ENCODE measurements at regions not wholly inside any gene's neighbourhood (a gene's known extent, or its start where the extent isn't known, plus 50 kb on each side); places are given as distances from the start of the nearest gene placed in this dataset.

- no peaks in the 10 kb centered on the region for H3K9me3 ChIP-seq (replicated peaks)
- DNase-seq (ENCODE audit: low read depth in 1 of 2, low spot score in 2 of 2), result no peak
- no peaks in the 10 kb centered on the region for H3K36me3 ChIP-seq
- H3K4me1 ChIP-seq (replicated peaks), result no peaks in the 10 kb centered on the region
- no peak overlapping the region for H3K27ac ChIP-seq
- H3K27me3 ChIP-seq (replicated peaks), result no peaks in the 10 kb centered on the region
- H3K4me3 ChIP-seq, result no peak overlapping the region
These were observed 1475.8 kb upstream of the TMEM132C start for GRCh38 chr12:126791122-126791521.

- H3K4me1 ChIP-seq (replicated peaks), result no peaks in the 10 kb centered on the region
- H3K27me3 ChIP-seq (replicated peaks), result no peaks in the 10 kb centered on the region
- no peak overlapping the region for H3K27ac ChIP-seq
- DNase-seq (ENCODE audit: low read depth in 1 of 2, low spot score in 2 of 2), result no peak
- H3K4me3 ChIP-seq, result no peak overlapping the region
- H3K9me3 ChIP-seq (replicated peaks), result no peaks in the 10 kb centered on the region
- no peaks in the 10 kb centered on the region for H3K36me3 ChIP-seq
These were observed 1474.6 kb upstream of the TMEM132C start for GRCh38 chr12:126792411-126792810.

- no peaks in the 10 kb centered on the region for H3K4me1 ChIP-seq (replicated peaks)
- H3K9me3 ChIP-seq (replicated peaks), result no peaks in the 10 kb centered on the region
- H3K4me3 ChIP-seq, result no peak overlapping the region
- no peak for DNase-seq (ENCODE audit: low read depth in 1 of 2, low spot score in 2 of 2)
- H3K36me3 ChIP-seq, result no peaks in the 10 kb centered on the region
- no peak overlapping the region for H3K27ac ChIP-seq
- H3K27me3 ChIP-seq (replicated peaks), result no peaks in the 10 kb centered on the region
These were observed 1469.4 kb upstream of the TMEM132C start for GRCh38 chr12:126797525-126797924.

- Histone ChIP-seq H3K9me3 (replicated peaks) (no peaks in the 10 kb centered on the region), H3K36me3 (no peaks in the 10 kb centered on the region), H3K4me3 (no peak overlapping the region)
These were observed 1468.5 kb upstream of the TMEM132C start for GRCh38 chr12:126798449-126798848.

GRCh38 chr12:126807312-126807865 lies 1459.6 kb upstream of the TMEM132C start:
- H3K4me1 ChIP-seq (replicated peaks), result no peaks in the 10 kb centered on the region
- H3K4me3 ChIP-seq, result no peak overlapping the region
- no peaks in the 10 kb centered on the region for H3K9me3 ChIP-seq (replicated peaks)
- H3K36me3 ChIP-seq, result no peaks in the 10 kb centered on the region
- DNase-seq (ENCODE audit: low read depth in 1 of 2, low spot score in 2 of 2), result no peak
- no peak overlapping the region for H3K27ac ChIP-seq
- no peaks in the 10 kb centered on the region for H3K27me3 ChIP-seq (replicated peaks)

More at GRCh38 chr12:126798449-126798848, 1468.5 kb upstream of the TMEM132C start:
- H3K4me1 ChIP-seq (replicated peaks), result no peaks in the 10 kb centered on the region
- H3K27me3 ChIP-seq (replicated peaks), result no peaks in the 10 kb centered on the region
- no peak overlapping the region for H3K27ac ChIP-seq
- DNase-seq (ENCODE audit: low read depth in 1 of 2, low spot score in 2 of 2), result no peak

GRCh38 chr12:126811391-126811790 lies 1455.6 kb upstream of the TMEM132C start:
- H3K27me3 ChIP-seq (replicated peaks), result no peaks in the 10 kb centered on the region
- no peak overlapping the region for H3K27ac ChIP-seq
- no peaks in the 10 kb centered on the region for H3K9me3 ChIP-seq (replicated peaks)
- no peak overlapping the region for H3K4me3 ChIP-seq
- H3K4me1 ChIP-seq (replicated peaks), result no peaks in the 10 kb centered on the region
- H3K36me3 ChIP-seq, result no peaks in the 10 kb centered on the region
- DNase-seq (ENCODE audit: low read depth in 1 of 2, low spot score in 2 of 2), result no peak

- Histone ChIP-seq H3K27ac (no peak overlapping the region), H3K27me3 (replicated peaks) (no peaks in the 10 kb centered on the region), H3K9me3 (replicated peaks) (peaks cover 3% of the 10 kb centered on the region), H3K4me1 (replicated peaks) (no peaks in the 10 kb centered on the region), H3K4me3 (no peak overlapping the region), H3K36me3 (no peaks in the 10 kb centered on the region)
- no peak for DNase-seq (ENCODE audit: low read depth in 1 of 2, low spot score in 2 of 2)
These were observed 1447.4 kb upstream of the TMEM132C start for GRCh38 chr12:126819554-126819953.

GRCh38 chr12:126830778-126831680 lies 1435.9 kb upstream of the TMEM132C start:
- no peaks in the 10 kb centered on the region for H3K4me1 ChIP-seq (replicated peaks)
- no peaks in the 10 kb centered on the region for H3K27me3 ChIP-seq (replicated peaks)
- H3K9me3 ChIP-seq (replicated peaks), result no peaks in the 10 kb centered on the region; the same call in 1 of the 2 replicates
- no peaks in the 10 kb centered on the region for H3K36me3 ChIP-seq
- no peak overlapping the region for H3K27ac ChIP-seq
- no peak overlapping the region for H3K4me3 ChIP-seq
- DNase-seq (ENCODE audit: low read depth in 1 of 2, low spot score in 2 of 2), result no peak

- Histone ChIP-seq H3K27ac (no peak overlapping the region), H3K4me3 (no peak overlapping the region), H3K4me1 (replicated peaks) (no peaks in the 10 kb centered on the region), H3K9me3 (replicated peaks) (no peaks in the 10 kb centered on the region; the same call in 1 of the 2 replicates), H3K36me3 (no peaks in the 10 kb centered on the region), H3K27me3 (replicated peaks) (no peaks in the 10 kb centered on the region)
- no peak for DNase-seq (ENCODE audit: low read depth in 1 of 2, low spot score in 2 of 2)
These were observed 1429.3 kb upstream of the TMEM132C start for GRCh38 chr12:126837697-126838096.

- Histone ChIP-seq H3K4me1 (replicated peaks) (no peaks in the 10 kb centered on the region), H3K4me3 (no peak overlapping the region), H3K9me3 (replicated peaks) (no peaks in the 10 kb centered on the region), H3K27me3 (replicated peaks) (no peaks in the 10 kb centered on the region), H3K36me3 (no peaks in the 10 kb centered on the region), H3K27ac (no peak overlapping the region)
- DNase-seq (ENCODE audit: low read depth in 1 of 2, low spot score in 2 of 2), result no peak
These were observed 1422.9 kb upstream of the TMEM132C start for GRCh38 chr12:126843915-126844669.

GRCh38 chr12:126847005-126847629 lies 1419.9 kb upstream of the TMEM132C start:
- no peaks in the 10 kb centered on the region for H3K36me3 ChIP-seq
- H3K27me3 ChIP-seq (replicated peaks), result no peaks in the 10 kb centered on the region
- no peak overlapping the region for H3K4me3 ChIP-seq
- H3K27ac ChIP-seq, result no peak overlapping the region
- DNase-seq (ENCODE audit: low read depth in 1 of 2, low spot score in 2 of 2), result no peak
- H3K9me3 ChIP-seq (replicated peaks), result peaks cover 2% of the 10 kb centered on the region; the same call in 1 of the 2 replicates
- H3K4me1 ChIP-seq (replicated peaks), result no peaks in the 10 kb centered on the region

- no peaks in the 10 kb centered on the region for H3K36me3 ChIP-seq
- H3K4me3 ChIP-seq, result no peak overlapping the region
- peaks cover 6% of the 10 kb centered on the region; the same call in 1 of the 2 replicates for H3K9me3 ChIP-seq (replicated peaks)
- H3K4me1 ChIP-seq (replicated peaks), result no peaks in the 10 kb centered on the region
- no peaks in the 10 kb centered on the region for H3K27me3 ChIP-seq (replicated peaks)
- no peak for DNase-seq (ENCODE audit: low read depth in 1 of 2, low spot score in 2 of 2)
- no peak overlapping the region for H3K27ac ChIP-seq
These were observed 1411.2 kb upstream of the TMEM132C start for GRCh38 chr12:126855768-126856167.

GRCh38 chr12:126856958-126857357 lies 1410.0 kb upstream of the TMEM132C start:
- no peak for DNase-seq (ENCODE audit: low read depth in 1 of 2, low spot score in 2 of 2)
- Histone ChIP-seq H3K4me3 (no peak overlapping the region), H3K36me3 (no peaks in the 10 kb centered on the region), H3K27me3 (replicated peaks) (no peaks in the 10 kb centered on the region), H3K9me3 (replicated peaks) (peaks cover 6% of the 10 kb centered on the region; the same call in 1 of the 2 replicates), H3K4me1 (replicated peaks) (no peaks in the 10 kb centered on the region), H3K27ac (no peak overlapping the region)
